ENCODE measurements at regions not wholly inside any gene's neighbourhood (a gene's known extent, or its start where the extent isn't known, plus 50 kb on each side); places are given as distances from the start of the nearest gene placed in this dataset.

DNA sequence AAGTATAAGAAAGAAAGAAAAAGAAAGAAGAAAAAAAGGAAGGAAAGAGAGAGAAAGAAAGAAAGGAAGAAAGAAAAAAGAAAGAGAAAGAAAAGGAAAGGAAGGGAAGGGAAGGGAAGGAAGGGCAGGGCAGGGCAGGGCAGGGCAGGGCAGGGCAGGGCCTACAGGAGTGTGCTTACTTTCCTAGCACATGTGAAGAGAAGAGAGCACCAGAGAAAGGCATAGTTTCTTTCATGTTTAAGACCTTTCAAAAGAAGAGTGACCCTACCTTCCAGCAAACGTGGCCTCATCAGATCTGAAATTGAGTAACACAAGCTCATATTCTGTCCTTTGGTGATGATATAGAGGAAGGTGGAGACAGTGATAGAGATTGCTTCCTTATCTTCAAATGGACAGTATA lies 899.3 kb upstream of the RAG2 start:
- no peak overlapping the region for H3K27ac ChIP-seq
- H3K4me3 ChIP-seq = no peak overlapping the region
- no peak for DNase-seq (ENCODE audit: low spot score)
- TF ChIP-seq, protein P1, sequence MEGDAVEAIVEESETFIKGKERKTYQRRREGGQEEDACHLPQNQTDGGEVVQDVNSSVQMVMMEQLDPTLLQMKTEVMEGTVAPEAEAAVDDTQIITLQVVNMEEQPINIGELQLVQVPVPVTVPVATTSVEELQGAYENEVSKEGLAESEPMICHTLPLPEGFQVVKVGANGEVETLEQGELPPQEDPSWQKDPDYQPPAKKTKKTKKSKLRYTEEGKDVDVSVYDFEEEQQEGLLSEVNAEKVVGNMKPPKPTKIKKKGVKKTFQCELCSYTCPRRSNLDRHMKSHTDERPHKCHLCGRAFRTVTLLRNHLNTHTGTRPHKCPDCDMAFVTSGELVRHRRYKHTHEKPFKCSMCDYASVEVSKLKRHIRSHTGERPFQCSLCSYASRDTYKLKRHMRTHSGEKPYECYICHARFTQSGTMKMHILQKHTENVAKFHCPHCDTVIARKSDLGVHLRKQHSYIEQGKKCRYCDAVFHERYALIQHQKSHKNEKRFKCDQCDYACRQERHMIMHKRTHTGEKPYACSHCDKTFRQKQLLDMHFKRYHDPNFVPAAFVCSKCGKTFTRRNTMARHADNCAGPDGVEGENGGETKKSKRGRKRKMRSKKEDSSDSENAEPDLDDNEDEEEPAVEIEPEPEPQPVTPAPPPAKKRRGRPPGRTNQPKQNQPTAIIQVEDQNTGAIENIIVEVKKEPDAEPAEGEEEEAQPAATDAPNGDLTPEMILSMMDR (IDR thresholded peaks at IDR 0.05) = no peak

DNA sequence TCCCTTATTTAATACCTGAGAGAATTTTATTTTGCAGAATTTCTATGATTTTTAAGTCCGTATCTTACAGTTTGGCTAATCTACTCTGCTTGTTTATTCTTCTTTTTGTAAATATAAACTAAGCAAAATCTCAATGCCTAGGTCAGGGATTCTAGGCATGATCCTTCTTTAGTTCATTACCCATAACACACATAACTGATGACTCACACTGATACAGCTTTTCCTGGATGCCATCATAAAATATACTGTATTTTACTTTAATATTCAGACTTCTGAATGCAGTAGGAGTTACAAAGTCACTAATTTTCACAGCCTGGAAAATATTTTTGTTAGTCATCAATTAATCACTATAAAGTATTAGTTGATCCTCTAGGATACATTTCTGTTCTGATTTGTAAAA lies 898.2 kb upstream of the RAG2 start:
- no peak for DNase-seq (ENCODE audit: low spot score)
- TF ChIP-seq, protein P1 (IDR thresholded peaks at IDR 0.05) = no peak
- H3K4me3 ChIP-seq = no peak overlapping the region
- no peak overlapping the region for H3K27ac ChIP-seq

GRCh38 chr11:37484298-37484697 lies 886.3 kb upstream of the RAG2 start:
- H3K4me3 ChIP-seq = no peak overlapping the region
- no peak overlapping the region for H3K27ac ChIP-seq
- TF ChIP-seq, protein P1 (IDR thresholded peaks at IDR 0.05) = no peak
- no peak for DNase-seq (ENCODE audit: low spot score)

GRCh38 chr11:37483761-37484160 lies 885.7 kb upstream of the RAG2 start:
- no peak for DNase-seq (ENCODE audit: low spot score)
- Histone ChIP-seq H3K4me3 (no peak overlapping the region), H3K27ac (no peak overlapping the region)
- TF ChIP-seq, protein P1 (IDR thresholded peaks at IDR 0.05) = no peak

GRCh38 chr11:37474889-37475288 lies 876.9 kb upstream of the RAG2 start:
- no peak overlapping the region for H3K27ac ChIP-seq

DNA sequence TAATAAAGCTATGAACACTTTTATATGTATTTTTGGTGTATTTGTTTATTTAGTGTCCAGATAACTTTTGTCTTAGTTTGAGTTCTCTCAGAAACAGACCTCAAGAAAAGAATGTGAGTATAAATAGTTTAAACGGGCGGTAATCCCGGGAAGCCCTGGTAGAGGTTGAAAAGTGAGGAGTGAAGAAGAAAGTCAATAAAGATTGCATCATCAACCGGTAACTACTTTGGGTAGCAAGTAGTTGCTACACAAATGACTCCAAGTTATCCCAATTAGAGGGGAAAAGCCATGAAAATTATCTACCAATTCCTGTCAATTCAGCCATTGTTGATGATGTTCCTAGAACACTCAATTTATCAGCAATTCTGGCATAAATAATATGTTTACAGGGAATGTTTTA lies 870.3 kb upstream of the RAG2 start:
- Histone ChIP-seq H3K27ac (no peak overlapping the region), H3K4me3 (no peak overlapping the region)
- DNase-seq (ENCODE audit: low spot score) = no peak
- TF ChIP-seq, protein P1 (IDR thresholded peaks at IDR 0.05) = no peak

More at GRCh38 chr11:37474889-37475288, 876.9 kb upstream of the RAG2 start:
- TF ChIP-seq, protein P1 (IDR thresholded peaks at IDR 0.05) = no peak
- DNase-seq (ENCODE audit: low spot score) = no peak
- H3K4me3 ChIP-seq = no peak overlapping the region

DNA sequence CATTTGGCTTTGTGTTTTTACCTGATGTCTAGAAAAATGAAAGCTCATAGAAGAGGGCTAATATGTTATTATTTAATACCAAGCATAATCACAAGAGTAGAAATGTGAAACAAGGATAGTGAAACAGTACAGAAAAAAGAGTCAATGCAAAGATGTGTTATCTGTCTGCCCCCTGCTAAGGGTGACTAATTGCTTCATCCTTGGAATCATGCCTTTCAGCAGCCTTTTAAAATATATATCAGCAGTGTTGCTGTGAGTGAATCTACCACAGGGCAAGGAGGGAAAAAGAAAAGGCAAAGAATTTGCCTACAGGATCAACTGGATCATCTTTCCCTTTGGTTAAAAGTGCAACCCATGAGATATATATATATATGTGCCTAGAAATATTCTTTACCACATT lies 867.2 kb upstream of the RAG2 start:
- TF ChIP-seq, protein P1 (IDR thresholded peaks at IDR 0.05) = no peak
- Histone ChIP-seq H3K27ac (no peak overlapping the region), H3K4me3 (no peak overlapping the region)
- no peak for DNase-seq (ENCODE audit: low spot score)

Data from coronary artery (tissue), 2 donors.